ENCODE measurements at regions not wholly inside any gene's neighbourhood (a gene's known extent, or its start where the extent isn't known, plus 50 kb on each side); places are given as distances from the start of the nearest gene placed in this dataset.

DNA sequence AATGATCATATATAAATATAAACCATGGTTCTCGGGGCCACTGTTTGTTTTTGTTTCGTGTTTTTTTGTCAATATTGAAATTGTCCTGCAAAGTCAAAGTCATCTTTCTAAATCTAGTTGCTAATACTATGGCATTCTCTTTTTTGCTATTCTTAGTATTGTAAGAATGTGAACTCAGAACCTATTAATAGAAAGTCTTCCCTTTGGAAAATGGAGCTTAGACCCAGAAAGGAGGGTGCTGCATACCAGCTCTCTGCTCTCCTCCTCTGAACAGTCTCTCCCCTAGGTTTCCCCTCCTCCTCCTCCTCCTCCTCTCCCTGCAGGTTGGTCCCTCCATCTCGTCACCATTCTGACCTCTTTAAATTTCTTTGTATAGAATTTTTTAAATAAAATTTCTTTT lies 150.4 kb upstream of the CCN2 start:
- TF ChIP-seq CTCF (conservative IDR thresholded peaks at IDR 0.05) = no peak
- TF ChIP-seq ZFX (IDR thresholded peaks at IDR 0.05) = no peak
